Limb (tissue), 2 donors: ENCODE measurements at regions not wholly inside any gene's neighbourhood (a gene's known extent, or its start where the extent isn't known, plus 50 kb on each side); places are given as distances from the start of the nearest gene placed in this dataset.
"Not testable (repeated sequence)": the region's sequence is repeated elsewhere in the genome, so short reads cannot be mapped to it uniquely, and the experiment has no call there.

Source experiments
- DNase-seq, 2 donors: peaks; one replicate each; pipeline ENCODE4 v3.0.0-alpha.2; 2016; ENCODE audit errors: extremely low spot score in 2 of 2

DNA sequence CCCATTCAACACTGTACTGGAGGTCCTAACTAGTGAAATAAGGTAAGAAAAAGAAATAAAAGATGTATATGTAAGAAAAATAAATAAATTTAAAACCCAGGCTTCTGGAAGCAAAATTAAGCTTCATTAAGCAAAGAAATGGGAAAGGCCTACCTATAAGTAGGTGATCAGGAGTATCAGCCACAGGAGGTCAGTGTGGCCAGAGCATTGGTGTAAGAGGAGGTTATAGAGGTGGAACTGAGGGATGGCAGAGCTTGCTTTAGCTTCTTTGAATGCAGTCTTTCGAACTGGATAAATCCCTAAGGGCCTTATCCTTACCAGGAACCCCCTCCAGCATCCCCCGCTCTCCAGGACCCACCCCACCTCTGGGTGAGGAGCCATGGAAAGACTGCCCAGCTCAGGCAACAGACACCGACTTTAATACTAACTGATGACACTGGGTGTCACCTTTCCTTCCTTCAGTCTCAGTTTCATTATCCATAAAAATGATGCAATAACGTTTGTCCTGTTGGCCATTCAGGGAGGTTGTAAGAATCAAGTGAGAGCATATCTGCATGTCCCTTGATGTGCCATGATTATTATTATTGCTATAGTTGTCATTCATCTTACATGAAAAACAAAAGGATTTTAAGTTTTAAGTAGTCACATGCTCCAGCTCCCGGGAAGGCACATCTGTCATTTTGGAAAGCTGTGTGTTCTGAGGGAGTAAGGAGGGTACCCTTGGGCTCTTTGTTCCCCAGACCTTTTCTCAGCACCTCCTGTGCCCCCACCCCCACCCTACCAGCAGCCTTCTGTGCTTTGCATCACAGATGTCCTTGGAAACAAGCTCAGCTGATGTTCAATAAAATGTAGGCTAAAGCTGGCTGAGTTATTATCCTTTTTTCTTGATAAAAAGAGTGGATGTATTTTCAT, 50.8 kb upstream of the CTNNA1 start:
- DNase-seq = no peak

- DNase-seq = no peak
These were observed 51.5 kb upstream of the CTNNA1 start for GRCh38 chr5:138701678-138702077.

DNA sequence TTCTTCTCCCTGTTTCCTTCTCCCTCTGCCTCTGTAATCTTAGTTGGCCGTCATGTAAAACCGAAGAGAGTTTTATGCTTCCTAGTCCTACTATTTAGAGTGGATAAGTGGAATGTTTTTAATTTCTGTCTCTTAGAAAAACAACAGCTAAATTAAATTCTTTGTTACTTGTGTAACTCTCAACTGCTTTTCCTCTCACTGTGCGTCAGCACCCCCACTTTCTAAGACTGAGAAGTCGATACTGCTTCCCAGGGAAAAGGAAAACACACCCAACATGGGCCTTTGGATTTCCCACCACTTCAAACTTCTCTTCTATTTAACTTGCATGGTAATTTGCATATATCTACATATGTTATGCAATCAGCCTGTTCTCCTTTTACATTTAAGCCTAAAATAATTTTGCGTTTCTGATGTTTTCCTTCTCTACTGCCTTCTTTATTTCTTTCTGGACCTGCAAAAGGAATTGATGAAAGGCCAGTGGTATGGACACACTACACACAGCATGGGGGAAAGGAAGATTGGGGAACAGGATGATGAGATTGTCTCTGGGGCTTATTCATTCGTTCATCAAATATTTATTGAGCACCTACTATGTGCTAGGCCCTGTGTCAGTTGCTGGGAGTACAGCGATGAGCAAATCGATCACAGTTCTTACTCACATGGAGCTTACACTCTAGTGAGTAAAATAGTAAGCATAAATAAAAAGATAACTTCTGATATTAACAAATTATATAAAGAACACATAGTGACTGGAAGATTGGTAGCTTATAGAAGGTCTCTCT, 52.5 kb upstream of the CTNNA1 start:
- no peak for DNase-seq

DNA sequence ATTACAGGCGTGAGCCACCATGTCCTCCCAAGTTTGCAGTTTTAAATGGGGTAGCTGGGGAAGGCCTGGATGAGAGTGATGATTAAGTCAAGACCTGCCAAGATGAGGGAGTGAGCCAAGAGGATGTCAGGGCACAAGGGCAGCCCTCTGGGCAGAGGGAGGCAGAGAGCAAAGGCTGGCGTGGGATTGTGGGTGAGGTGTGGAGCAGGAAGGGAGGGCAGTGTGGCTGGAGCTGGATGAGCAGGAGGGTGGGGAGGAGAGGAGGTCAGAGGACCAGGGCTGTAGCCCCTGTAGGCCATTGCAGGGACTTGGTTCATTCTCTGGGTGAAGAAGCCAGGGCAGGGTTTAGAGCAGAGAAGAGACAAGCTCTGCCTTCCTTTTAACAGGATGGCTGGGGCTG, 53.7 kb upstream of the CTNNA1 start:
- DNase-seq = no peak

DNA sequence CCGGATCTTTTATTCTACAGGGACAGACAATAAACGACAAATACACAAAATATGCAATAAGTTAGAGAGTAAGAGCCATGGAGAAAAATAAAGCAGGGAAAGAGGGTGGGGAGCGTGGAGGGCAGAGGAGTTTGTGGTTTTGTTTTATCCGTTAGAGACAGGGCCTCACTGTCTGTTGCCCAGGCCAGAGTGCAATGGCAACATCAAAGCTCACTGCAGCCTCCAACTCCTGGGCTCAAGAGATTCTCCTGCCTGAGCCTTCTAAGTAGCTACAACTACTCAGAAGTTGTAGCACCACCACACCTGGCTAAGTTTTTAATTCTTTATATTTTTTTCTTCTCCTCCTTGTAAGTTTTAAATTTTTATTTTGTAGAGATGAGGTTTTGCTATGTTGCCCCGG, 54.5 kb upstream of the CTNNA1 start:
- no peak for DNase-seq

GRCh38 chr5:138697720-138698360, 55.4 kb upstream of the CTNNA1 start:
- no peak for DNase-seq

DNA sequence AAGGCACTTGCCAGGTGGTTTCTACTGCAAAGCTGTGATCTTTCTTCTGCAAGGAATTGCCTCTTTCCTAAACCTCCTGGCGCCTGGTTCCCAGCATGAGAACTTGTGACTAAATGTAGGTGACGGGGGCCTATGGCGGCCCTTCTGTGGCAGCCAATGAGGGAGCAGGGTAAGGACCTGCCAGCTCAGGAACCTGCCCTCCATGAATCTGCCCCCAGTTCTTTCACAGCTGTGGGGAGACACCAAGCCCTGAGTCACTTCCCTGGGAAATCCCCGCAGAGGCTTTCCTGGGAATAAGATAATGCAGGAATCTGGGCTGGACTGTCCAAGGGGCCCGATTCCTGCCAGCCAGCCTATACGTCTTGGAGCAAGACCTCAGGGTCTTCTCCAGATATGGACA, 56.7 kb upstream of the CTNNA1 start:
- DNase-seq = no peak

GRCh38 chr5:138695781-138696180, 57.4 kb upstream of the CTNNA1 start:
- DNase-seq = no peak

DNA sequence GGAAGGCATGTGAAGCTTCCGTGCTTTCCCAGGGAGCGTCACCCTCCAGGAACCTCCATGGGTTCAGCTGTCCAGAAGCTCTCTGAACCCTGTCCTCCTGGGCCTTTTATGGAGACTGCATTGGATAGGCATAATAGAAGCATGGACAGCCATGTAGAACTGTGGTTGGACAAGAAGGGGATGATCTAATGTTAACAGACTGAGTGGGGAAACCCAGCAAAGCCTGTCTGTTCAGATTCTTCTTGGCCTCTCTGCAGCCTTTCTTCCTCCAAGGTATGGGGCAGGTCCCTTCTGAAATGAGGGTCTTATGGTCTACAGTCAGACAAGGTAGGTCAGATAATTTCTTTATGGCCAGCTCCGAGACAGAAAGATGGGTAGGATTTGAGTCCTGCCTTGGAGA, 59.1 kb upstream of the CTNNA1 start:
- no peak for DNase-seq

DNA sequence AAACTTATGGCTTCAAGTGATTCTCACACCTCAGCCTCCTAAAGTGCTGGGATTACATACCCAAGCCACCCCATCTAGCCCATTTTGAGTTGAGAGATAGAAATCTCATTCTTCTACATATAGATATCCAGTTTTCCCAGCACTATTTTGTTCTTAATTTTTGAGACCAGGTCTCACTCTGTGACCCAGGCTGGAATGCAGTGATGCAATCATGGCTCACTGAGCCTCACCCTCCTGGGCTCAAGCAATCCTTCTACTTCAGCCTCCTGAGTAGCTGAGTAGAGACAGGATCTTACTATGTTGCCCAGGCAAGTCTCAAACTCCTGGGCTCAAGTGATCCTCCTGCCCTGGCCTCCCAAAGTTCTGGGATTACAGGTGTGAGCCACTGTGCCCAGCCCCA, 60.9 kb upstream of the CTNNA1 start:
- no peak for DNase-seq

DNA sequence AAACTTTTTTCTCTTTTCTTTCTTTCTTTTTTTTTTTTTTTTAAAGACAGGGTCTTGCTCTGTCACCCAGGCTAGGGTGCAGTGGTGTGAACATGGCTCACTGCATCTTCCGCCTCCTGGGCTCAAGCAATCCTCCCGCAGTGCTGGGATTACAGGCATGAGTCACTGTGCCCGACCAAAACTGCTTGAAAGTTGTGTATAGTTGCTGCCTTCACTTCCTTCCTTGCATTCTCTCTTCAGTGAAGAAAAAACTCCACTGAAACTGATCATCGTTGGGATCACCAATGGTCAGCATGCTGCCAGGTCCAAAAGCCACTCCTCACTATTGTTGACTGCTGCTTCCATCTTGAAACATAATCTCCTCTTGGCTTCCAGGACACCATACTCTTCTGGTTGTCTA, 66.6 kb upstream of the CTNNA1 start:
- DNase-seq = no peak

- DNase-seq = no peak
These were observed 68.0 kb upstream of the CTNNA1 start for GRCh38 chr5:138685193-138685745.

- DNase-seq = not testable (repeated sequence)
These were observed 70.8 kb upstream of the CTNNA1 start for GRCh38 chr5:138682462-138682861.

DNA sequence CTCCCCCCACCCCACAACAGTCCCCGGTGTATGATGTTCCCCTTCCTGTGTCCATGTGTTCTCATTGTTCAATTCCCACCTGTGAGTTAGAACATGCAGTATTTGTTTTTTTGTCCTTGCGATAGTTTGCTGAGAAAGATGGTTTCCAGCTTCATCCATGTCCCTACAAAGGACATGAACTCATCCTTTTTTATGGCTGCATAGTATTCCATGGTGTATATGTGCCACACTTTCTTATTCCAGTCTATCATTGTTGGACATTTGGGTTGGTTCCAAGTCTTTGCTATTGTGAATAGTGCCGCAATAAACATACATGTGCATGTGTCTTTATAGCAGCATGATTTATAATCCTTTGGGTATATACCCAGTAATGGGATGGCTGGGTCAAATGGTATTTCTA, 74.4 kb upstream of the CTNNA1 start:
- DNase-seq = not testable (repeated sequence)

GRCh38 chr5:138677782-138678181, 75.4 kb upstream of the CTNNA1 start:
- DNase-seq = no peak

GRCh38 chr5:138676556-138677193, 76.5 kb upstream of the CTNNA1 start:
- DNase-seq = no peak

GRCh38 chr5:138676002-138676401, 77.2 kb upstream of the CTNNA1 start:
- no peak for DNase-seq

- no peak for DNase-seq
These were observed 84.5 kb upstream of the CTNNA1 start for GRCh38 chr5:138668451-138669380.

DNA sequence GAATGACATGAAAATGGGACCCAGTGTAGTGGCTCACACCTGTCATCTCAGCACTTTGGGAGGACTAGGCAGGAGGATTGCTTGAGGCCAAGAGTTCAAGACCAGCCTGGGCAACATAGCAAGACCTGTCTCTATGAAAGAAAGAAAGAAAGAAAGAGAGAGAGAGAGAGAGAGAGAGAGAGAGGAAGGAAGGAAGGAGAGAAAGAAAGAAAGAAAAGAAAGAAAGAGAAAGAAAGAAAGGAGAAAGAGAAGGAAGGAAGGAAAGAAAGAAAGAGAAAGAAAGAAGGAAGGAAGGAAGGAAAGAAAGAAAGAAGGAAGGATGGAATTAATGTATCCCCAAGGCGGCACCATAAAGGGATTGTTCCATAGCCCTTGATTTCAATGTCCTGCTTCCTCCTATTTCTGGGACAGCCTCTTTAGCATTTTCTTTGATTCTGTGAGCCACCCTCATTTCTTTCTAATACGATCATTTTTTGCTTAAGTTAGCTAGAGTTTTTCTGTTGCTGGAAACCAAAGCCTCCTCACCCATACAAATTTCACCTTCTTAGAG, 85.4 kb upstream of the CTNNA1 start:
- DNase-seq = not testable (repeated sequence)

GRCh38 chr5:138666226-138666742, 86.9 kb upstream of the CTNNA1 start:
- no peak for DNase-seq
